Hepatocyte (in vitro differentiated cells): ENCODE measurements at regions not wholly inside any gene's neighbourhood (a gene's known extent, or its start where the extent isn't known, plus 50 kb on each side); places are given as distances from the start of the nearest gene placed in this dataset.
A peak's percentile ranks its signal among the peaks of the same experiment; 100 is the strongest.

ENCODE experiments used
- DNase-seq: peaks from one replicate; pipeline ENCODE4 v3.0.0-alpha.2; 2016; ENCODE audit warnings: low spot score
- H2AFZ ChIP-seq: fragments of 200-600 bp; sonication (generic); 2 replicates; pipeline ENCODE4 v1.6.0; 2016; ENCODE audit warnings: antibody characterized with exemption, mild to moderate bottlenecking
- H3K27ac ChIP-seq: fragments of 200-600 bp; sonication (generic); 2 replicates; pipeline ENCODE4 v1.5.1; 2016; ENCODE audit warnings: mild to moderate bottlenecking
- H3K27me3 ChIP-seq: fragments of 200-600 bp; sonication (generic); 2 replicates; pipeline ENCODE4 v1.6.1; 2016
- H3K36me3 ChIP-seq: fragments of 200-600 bp; sonication (generic); replicated peaks from 2 replicates; pipeline ENCODE4 v1.5.1; 2016; ENCODE audit warnings: low read depth; ENCODE audit not compliant: insufficient read depth
- H3K4me1 ChIP-seq: fragments of 200-600 bp; sonication (generic); 2 replicates; pipeline ENCODE4 v1.5.1; 2016; ENCODE audit warnings: mild to moderate bottlenecking, moderate library complexity; ENCODE audit not compliant: insufficient read depth
- H3K4me2 ChIP-seq: fragments of 200-600 bp; sonication (generic); 2 replicates; pipeline ENCODE4 v1.6.0; 2016
- H3K4me3 ChIP-seq: fragments of 200-600 bp; sonication (generic); 2 replicates; pipeline ENCODE4 v1.5.1; 2016; ENCODE audit warnings: mild to moderate bottlenecking
- H3K79me2 ChIP-seq: fragments of 200-600 bp; sonication (generic); 2 replicates; pipeline ENCODE4 v1.6.0; 2017; ENCODE audit warnings: mild to moderate bottlenecking
- H3K9me2 ChIP-seq: fragments of 200-600 bp; sonication (generic); replicated peaks from 2 replicates; pipeline ENCODE4 v1.6.0; 2017; ENCODE audit warnings: mild to moderate bottlenecking; ENCODE audit not compliant: insufficient read depth
- H3K9me3 ChIP-seq: fragments of 200-600 bp; sonication (generic); 2 replicates; pipeline ENCODE4 v1.5.1; 2016; ENCODE audit warnings: low read depth, mild to moderate bottlenecking
- H4K20me1 ChIP-seq: fragments of 200-600 bp; sonication (generic); 2 replicates; pipeline ENCODE4 v1.6.0; 2016; ENCODE audit warnings: mild to moderate bottlenecking; ENCODE audit not compliant: insufficient read depth, poor library complexity, severe bottlenecking
- EZH2 ChIP-seq: fragments of 200-600 bp; sonication (generic); IDR thresholded peaks from 2 replicates; pipeline ENCODE4 v1.6.1; 2016; ENCODE audit warnings: antibody characterized with exemption, mild to moderate bottlenecking, borderline replicate concordance
- EZH2phosphoT487 ChIP-seq: fragments of 200-600 bp; sonication (generic); IDR thresholded peaks from one replicate; pipeline ENCODE4 v1.6.1; 2018; ENCODE audit warnings: antibody characterized with exemption, mild to moderate bottlenecking, low read depth, moderate library complexity; ENCODE audit not compliant: unreplicated experiment, severe bottlenecking
- WGBS: methylation state at CpG from one replicate; pipeline ENCODE4 v1.1.6; 2016; ENCODE audit warnings: low lambda C conversion rate; ENCODE audit errors: missing lambda C conversion rate; 5-methylcytosine and 5-hydroxymethylcytosine counted together
- TF ChIP-seq, protein P1 (sequence below): fragments of 200-600 bp; sonication (generic); IDR thresholded peaks from 2 replicates; pipeline ENCODE4 v1.5.1; 2016; ENCODE audit warnings: antibody characterized with exemption, mild to moderate bottlenecking; ENCODE audit not compliant: poor library complexity

GRCh38 chr5:124303366-124303765 lies 443.1 kb downstream of the ZNF608 start:
- H3K9me3 ChIP-seq, result no peaks in the 10 kb centered on the region
- no peaks in the 10 kb centered on the region for H3K79me2 ChIP-seq
- no peaks in the 10 kb centered on the region for H4K20me1 ChIP-seq
- H3K9me2 ChIP-seq, result no peaks in the 10 kb centered on the region
- H3K36me3 ChIP-seq, result no peaks in the 10 kb centered on the region
- no peak overlapping the region for H3K27ac ChIP-seq
- H3K4me3 ChIP-seq, result no peak overlapping the region
- H3K4me1 ChIP-seq, result peaks cover 12% of the 10 kb centered on the region
- no peak overlapping the region for H2AFZ ChIP-seq
- no peak for DNase-seq
- H3K27me3 ChIP-seq, result no peaks in the 10 kb centered on the region
- TF ChIP-seq, protein P1, sequence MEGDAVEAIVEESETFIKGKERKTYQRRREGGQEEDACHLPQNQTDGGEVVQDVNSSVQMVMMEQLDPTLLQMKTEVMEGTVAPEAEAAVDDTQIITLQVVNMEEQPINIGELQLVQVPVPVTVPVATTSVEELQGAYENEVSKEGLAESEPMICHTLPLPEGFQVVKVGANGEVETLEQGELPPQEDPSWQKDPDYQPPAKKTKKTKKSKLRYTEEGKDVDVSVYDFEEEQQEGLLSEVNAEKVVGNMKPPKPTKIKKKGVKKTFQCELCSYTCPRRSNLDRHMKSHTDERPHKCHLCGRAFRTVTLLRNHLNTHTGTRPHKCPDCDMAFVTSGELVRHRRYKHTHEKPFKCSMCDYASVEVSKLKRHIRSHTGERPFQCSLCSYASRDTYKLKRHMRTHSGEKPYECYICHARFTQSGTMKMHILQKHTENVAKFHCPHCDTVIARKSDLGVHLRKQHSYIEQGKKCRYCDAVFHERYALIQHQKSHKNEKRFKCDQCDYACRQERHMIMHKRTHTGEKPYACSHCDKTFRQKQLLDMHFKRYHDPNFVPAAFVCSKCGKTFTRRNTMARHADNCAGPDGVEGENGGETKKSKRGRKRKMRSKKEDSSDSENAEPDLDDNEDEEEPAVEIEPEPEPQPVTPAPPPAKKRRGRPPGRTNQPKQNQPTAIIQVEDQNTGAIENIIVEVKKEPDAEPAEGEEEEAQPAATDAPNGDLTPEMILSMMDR, result no peak
- TF ChIP-seq EZH2phosphoT487 (no peak), EZH2 (no peak)
- 89% methylated on average over 1 of the region's 1 CpG for WGBS
- H3K4me2 ChIP-seq, result no peak overlapping the region

DNA sequence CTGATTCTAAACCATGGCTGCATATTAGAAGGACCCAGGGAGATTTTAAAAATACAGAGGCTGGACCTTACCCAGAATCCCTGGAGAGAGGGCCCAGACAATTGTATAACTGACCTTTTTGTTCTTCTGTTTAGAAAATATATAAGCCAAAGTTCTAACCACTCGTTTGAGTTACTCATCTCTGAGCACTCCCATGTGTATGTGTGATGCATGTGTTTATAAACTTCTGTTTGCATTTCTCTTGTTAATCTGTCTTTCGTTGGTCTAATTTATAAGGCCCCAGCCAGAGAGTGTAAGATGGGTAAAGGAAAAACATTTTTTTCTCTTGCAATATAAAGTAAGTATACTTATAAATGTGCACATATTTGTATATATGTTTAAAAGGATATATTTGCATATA lies 443.9 kb downstream of the ZNF608 start:
- WGBS, result 45% methylated on average over 2 of the region's 2 CpGs
- Histone ChIP-seq H3K27ac (peak overlapping the region; percentile 52), H3K9me2 (no peaks in the 10 kb centered on the region), H3K27me3 (no peaks in the 10 kb centered on the region), H2AFZ (no peak overlapping the region), H3K4me1 (peaks cover 12% of the 10 kb centered on the region), H4K20me1 (no peaks in the 10 kb centered on the region), H3K4me2 (peak overlapping the region; percentile 10), H3K79me2 (no peaks in the 10 kb centered on the region), H3K36me3 (no peaks in the 10 kb centered on the region), H3K4me3 (no peak overlapping the region), H3K9me3 (no peaks in the 10 kb centered on the region)
- TF ChIP-seq EZH2 (no peak), EZH2phosphoT487 (no peak)
- TF ChIP-seq, protein P1, result no peak
- DNase-seq, result no peak

DNA sequence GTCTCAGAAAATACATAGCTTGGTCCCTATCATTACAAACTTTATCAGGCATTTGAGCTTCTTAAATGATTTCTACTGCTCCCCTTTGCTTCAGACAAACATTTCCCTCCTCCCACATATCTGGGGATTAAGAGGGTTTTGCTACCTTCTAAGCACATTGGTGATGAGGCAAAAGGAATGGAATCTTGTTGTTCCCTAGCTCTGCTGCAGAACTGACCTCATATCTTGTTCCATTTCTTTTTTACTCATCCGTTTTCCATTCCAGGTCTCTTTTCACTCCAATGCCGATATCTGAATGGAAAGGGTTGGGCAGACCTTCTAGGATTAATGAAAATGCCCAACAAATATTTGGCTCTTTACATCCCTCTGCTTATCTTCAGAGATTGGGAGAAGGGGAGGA lies 444.6 kb downstream of the ZNF608 start:
- Histone ChIP-seq H4K20me1 (no peaks in the 10 kb centered on the region), H3K27me3 (no peaks in the 10 kb centered on the region), H3K9me3 (no peaks in the 10 kb centered on the region), H3K4me3 (no peak overlapping the region), H3K36me3 (no peaks in the 10 kb centered on the region), H2AFZ (no peak overlapping the region), H3K4me1 (peaks cover 12% of the 10 kb centered on the region), H3K9me2 (no peaks in the 10 kb centered on the region), H3K79me2 (no peaks in the 10 kb centered on the region), H3K27ac (peak overlapping the region; percentile 52), H3K4me2 (peak overlapping the region; percentile 10)
- DNase-seq, result peak; percentile 21
- TF ChIP-seq, protein P1, result no peak
- TF ChIP-seq EZH2, result no peak
- no peak for TF ChIP-seq EZH2phosphoT487
- 42% methylated on average over 2 of the region's 2 CpGs for WGBS

GRCh38 chr5:124300815-124301621 lies 445.4 kb downstream of the ZNF608 start:
- H3K79me2 ChIP-seq, result no peaks in the 10 kb centered on the region
- no peaks in the 10 kb centered on the region for H4K20me1 ChIP-seq
- peak overlapping the region; percentile 10 for H3K4me2 ChIP-seq
- DNase-seq, result no peak
- H3K9me2 ChIP-seq, result no peaks in the 10 kb centered on the region
- no peak overlapping the region for H3K4me3 ChIP-seq
- no peak overlapping the region for H3K27ac ChIP-seq
- no peak overlapping the region for H2AFZ ChIP-seq
- no peaks in the 10 kb centered on the region for H3K27me3 ChIP-seq
- no peaks in the 10 kb centered on the region for H3K36me3 ChIP-seq
- 81% methylated on average over 13 of the region's 13 CpGs for WGBS
- no peak for TF ChIP-seq EZH2phosphoT487
- TF ChIP-seq, protein P1, result no peak
- TF ChIP-seq EZH2, result no peak
- H3K9me3 ChIP-seq, result no peaks in the 10 kb centered on the region
- peaks cover 12% of the 10 kb centered on the region for H3K4me1 ChIP-seq
